GM18868 (cell line): ENCODE measurements at regions not wholly inside any gene's neighbourhood (a gene's known extent, or its start where the extent isn't known, plus 50 kb on each side); places are given as distances from the start of the nearest gene placed in this dataset.

ENCODE experiments used
- ATAC-seq: cut with Tn5 transposase; IDR thresholded peaks from one replicate; pipeline ENCODE4 v1.9.1; 2021; ENCODE audit warnings: mild to moderate bottlenecking, moderate library complexity; ENCODE audit not compliant: unreplicated experiment

- no peak for ATAC-seq
These were observed 51.4 kb upstream of the APCDD1 start for GRCh38 chr18:10402871-10403559.

DNA sequence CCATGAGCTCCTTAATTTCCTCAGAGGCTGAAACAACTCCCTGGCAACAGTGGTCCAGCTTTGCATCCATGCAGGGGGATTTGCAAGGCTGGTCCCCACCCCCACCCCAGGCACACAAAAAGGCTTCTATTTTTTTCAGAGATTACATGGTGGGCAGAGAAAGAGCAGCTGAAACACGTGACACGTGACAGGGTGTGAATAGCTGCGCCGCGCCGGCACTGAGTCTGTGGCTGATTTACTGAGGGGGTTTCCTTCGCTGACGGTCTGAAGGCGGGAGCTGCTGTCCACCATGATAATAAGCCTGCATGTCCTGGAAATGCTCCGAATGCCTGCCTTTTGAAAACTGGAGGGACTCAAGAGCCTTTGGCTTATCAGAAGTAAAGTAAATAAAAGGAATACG lies 50.7 kb upstream of the APCDD1 start:
- ATAC-seq, result no peak

DNA sequence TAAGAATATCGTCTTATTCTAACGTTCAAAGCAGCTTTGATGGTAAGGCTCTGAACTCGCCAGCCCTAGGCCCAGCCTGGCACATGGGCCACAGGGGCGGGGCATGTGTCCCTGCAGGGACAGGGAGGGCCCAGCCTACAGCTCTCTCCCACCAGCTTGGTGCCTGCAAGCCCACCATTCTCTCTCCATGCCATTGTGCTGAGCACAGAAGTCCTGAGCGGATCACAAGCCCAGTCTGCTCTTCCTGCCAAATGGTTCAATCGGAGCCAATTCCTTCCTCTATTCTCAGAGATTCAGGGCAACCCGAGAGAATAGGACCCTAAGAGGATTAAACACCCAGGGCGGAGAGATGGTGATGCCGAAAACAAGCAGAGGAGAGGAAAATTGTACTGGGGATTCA lies 50.3 kb upstream of the APCDD1 start:
- no peak for ATAC-seq
